RWPE1 (cell line): ENCODE measurements at regions not wholly inside any gene's neighbourhood (a gene's known extent, or its start where the extent isn't known, plus 50 kb on each side); places are given as distances from the start of the nearest gene placed in this dataset.

ENCODE experiments used
- CTCF ChIA-PET: fragments of 350-600 bp; sonication (Branson Sonifier 250); formaldehyde crosslinking; extraction: SDS; loops from one replicate; lab custom pipeline; 2021; lab: Yijun Ruan, JAX
- POLR2A ChIA-PET: fragments of 400-600 bp; formaldehyde crosslinking; extraction: SDS; loops from one replicate; lab custom pipeline; 2020; ENCODE audit warnings: antibody characterized with exemption; ENCODE audit not compliant: low non-redundant PET; lab: Yijun Ruan, JAX
- DNase-seq: peaks from one replicate; pipeline ENCODE4 v3.0.0; 2012; ENCODE audit warnings: low spot score
- H3K27ac ChIP-seq: fragments of 450-650 bp; 2 replicates; pipeline ENCODE4 v1.5.1; 2017
- CTCF ChIP-seq: fragments of 450-650 bp; conservative IDR thresholded peaks from 2 replicates; pipeline ENCODE4 v1.5.1; 2017; ENCODE audit warnings: low read depth, mild to moderate bottlenecking

DNA sequence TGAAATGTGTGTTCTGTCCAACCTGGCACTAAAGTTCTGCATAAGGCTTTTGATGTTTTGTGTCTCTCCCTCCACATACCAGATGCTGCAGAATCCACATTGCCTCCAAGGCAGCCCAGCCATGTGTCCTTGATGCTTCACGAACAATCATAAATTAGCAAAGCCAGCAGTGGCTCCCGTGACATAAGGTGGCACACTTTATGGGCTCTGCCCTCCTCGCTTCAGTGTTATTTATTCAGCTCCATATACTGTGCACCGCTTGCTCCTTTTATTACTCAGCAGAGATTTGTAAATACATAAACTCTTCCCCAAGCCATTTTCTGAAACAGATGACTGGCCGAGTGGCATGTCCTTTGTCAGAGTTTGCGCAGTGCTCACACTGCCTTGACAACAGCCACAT, 112.8 kb upstream of the SLC35F3 start:
- CTCF ChIA-PET: interaction anchor here (0.5 to 1.5 kb wide), 11 partner anchors 9 to 1436 kb away, joined by 3 to 17 read pairs (median 4); no protein-coding TSS in a partner anchor
- POLR2A ChIA-PET: no interaction called here
- H3K27ac ChIP-seq: no peak overlapping the region
- DNase-seq: no peak
- no peak for TF ChIP-seq CTCF

- DNase-seq: no peak
- TF ChIP-seq CTCF: no peak
- ChIA-PET CTCF (no interaction called here), POLR2A (no interaction called here)
- no peak overlapping the region for H3K27ac ChIP-seq
Measured at GRCh38 chr1:233794863-233795262, 109.6 kb upstream of the SLC35F3 start.

DNA sequence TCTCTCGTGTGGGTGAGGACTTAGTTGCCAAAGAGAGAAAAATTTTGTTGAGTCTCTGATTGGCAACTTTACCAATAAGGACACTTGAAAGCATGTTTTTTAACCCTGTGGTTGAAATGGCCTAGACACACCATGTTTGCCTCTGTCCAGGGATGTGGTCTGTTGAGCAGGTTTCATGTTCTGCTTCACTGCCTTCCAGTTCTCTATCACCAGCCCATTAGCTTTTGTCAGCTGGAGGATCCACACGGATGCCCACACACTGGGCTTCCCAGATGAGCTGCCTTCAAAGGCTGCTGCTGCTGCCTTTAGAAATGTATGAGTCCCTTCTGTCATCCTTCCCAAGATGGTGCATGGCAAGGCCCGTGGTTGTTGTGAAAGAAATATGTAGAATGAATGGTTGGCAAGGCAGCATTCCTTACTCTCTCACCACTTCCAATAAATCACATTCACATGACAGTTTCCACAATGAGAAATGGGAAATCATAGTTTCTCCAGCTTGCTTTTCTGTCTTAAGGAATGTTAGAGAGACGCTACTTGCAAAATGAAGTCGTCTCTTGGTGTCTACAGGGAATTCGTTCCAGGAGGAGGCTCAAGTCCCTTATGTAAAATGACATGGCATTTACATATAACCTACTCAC, 108.2 kb upstream of the SLC35F3 start:
- ChIA-PET CTCF (interaction anchor here (0.6 kb wide), 1 partner anchor 25 kb away, joined by 3 read pairs; no protein-coding TSS in a partner anchor), POLR2A (no interaction called here)
- TF ChIP-seq CTCF: no peak
- no peak for DNase-seq
- H3K27ac ChIP-seq: no peak overlapping the region

- no peak for DNase-seq
- ChIA-PET CTCF (interaction anchor here (0.7 kb wide), 1 partner anchor 161 kb away, joined by 3 read pairs; no protein-coding TSS in a partner anchor), POLR2A (no interaction called here)
- TF ChIP-seq CTCF: no peak
- no peak overlapping the region for H3K27ac ChIP-seq
Measured at GRCh38 chr1:233802611-233803010, 101.9 kb upstream of the SLC35F3 start.

- no peak for TF ChIP-seq CTCF
- POLR2A ChIA-PET: no interaction called here
- CTCF ChIA-PET: no interaction called here
- no peak for DNase-seq
- H3K27ac ChIP-seq: no peak overlapping the region
Measured at GRCh38 chr1:233805786-233806185, 98.7 kb upstream of the SLC35F3 start.

DNA sequence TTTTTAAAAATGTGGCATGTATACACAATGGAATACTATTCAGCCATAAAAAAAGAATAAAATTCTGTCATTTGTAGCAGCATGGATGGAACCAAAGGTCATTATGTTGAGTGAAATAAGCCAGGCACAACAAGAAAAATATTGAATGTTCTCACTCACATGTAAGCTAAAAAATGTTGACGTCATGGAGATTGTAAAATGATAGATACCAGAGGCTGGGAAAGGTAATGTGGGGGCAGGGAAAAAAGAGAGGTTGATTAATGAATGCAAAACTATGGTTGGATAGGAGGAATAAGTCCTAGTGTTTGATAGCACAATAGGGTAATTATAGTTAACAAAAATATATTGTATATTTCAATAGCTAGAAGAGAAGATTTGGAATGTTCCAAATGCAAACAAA, 89.1 kb upstream of the SLC35F3 start:
- ChIA-PET CTCF (no interaction called here), POLR2A (no interaction called here)
- no peak for TF ChIP-seq CTCF
- DNase-seq: no peak
- no peak overlapping the region for H3K27ac ChIP-seq
